Caco-2 (cell line): ENCODE measurements at regions not wholly inside any gene's neighbourhood (a gene's known extent, or its start where the extent isn't known, plus 50 kb on each side); places are given as distances from the start of the nearest gene placed in this dataset.

ENCODE experiments used
- BruUV-seq: library from RNA; stranded (reverse); fragments of 400-500 nt; replicated peaks from 2 replicates; lab custom pipeline; 2021; lab: Mats Ljungman, UMichigan
- CTCF ChIA-PET: fragments of 300-600 bp; sonication (Branson Sonifier 250); formaldehyde crosslinking; loops from one replicate; lab custom pipeline; 2022; ENCODE audit warnings: antibody characterized with exemption; lab: Charles Lee
- POLR2A ChIA-PET: fragments of 300-600 bp; sonication (Branson Sonifier 250); formaldehyde crosslinking; loops from one replicate; lab custom pipeline; 2022; ENCODE audit warnings: antibody characterized with exemption; lab: Charles Lee
- DNase-seq, 2 experiments: peaks; one replicate each; pipeline versions ENCODE4 v3.0.0 to v3.0.0-alpha.2; 2020 to 2022
- H3K27me3 ChIP-seq: replicated peaks from 2 replicates; pipeline ENCODE4 v1.6.0; 2011; ENCODE audit warnings: low read length; ENCODE audit not compliant: control insufficient read depth, insufficient read depth
- H3K36me3 ChIP-seq: 2 replicates; pipeline ENCODE4 v1.5.1; 2011; ENCODE audit warnings: low read length; ENCODE audit not compliant: control insufficient read depth, insufficient read depth
- H3K4me1 ChIP-seq: fragments of 250-450 bp; sonication (Bioruptor Pico); 2 replicates; pipeline ENCODE4 v1.5.1; 2020; ENCODE audit warnings: mild to moderate bottlenecking
- H3K4me3 ChIP-seq: 2 replicates; pipeline ENCODE4 v1.5.1; 2011; ENCODE audit warnings: low read depth, mild to moderate bottlenecking, control low read depth, low read length
- H3K9me3 ChIP-seq: fragments of 250-450 bp; sonication (Bioruptor Pico); 2 replicates; pipeline ENCODE4 v1.5.1; 2020; ENCODE audit warnings: mild to moderate bottlenecking, moderate library complexity
- H3K27ac Mint-ChIP-seq: one replicate; pipeline ENCODE4 v1.8.0; 2022; ENCODE audit warnings: mixed read lengths; ENCODE audit not compliant: unreplicated experiment
- H3K27me3 Mint-ChIP-seq: one replicate; pipeline ENCODE4 v1.8.0; 2022; ENCODE audit warnings: mixed read lengths; ENCODE audit not compliant: insufficient read depth, unreplicated experiment
- H3K36me3 Mint-ChIP-seq: one replicate; pipeline ENCODE4 v1.8.0; 2022; ENCODE audit warnings: mild to moderate bottlenecking, mixed read lengths; ENCODE audit not compliant: insufficient read depth, unreplicated experiment
- H3K4me1 Mint-ChIP-seq: one replicate; pipeline ENCODE4 v1.8.0; 2022; ENCODE audit warnings: low read depth, mixed read lengths; ENCODE audit not compliant: unreplicated experiment
- H3K4me3 Mint-ChIP-seq: one replicate; pipeline ENCODE4 v1.8.0; 2022; ENCODE audit warnings: mild to moderate bottlenecking, moderate library complexity, mixed read lengths; ENCODE audit not compliant: unreplicated experiment
- H3K9me3 Mint-ChIP-seq: one replicate; pipeline ENCODE4 v1.8.0; 2022; ENCODE audit warnings: mixed read lengths; ENCODE audit not compliant: unreplicated experiment
- CTCF ChIP-seq, 2 experiments: fragments of 200-600 bp in 1 of 2; IDR thresholded peaks; 1 replicate in 1 of 2; 2 replicates in 1 of 2; pipeline versions ENCODE4 v1.5.1 to v1.8.0; 2011 to 2022; ENCODE audit warnings: antibody characterized with exemption in 1 of 2, control low read depth in 1 of 2, inconsistent platforms in 1 of 2, low read depth in 1 of 2, low read length in 1 of 2, mild to moderate bottlenecking in 1 of 2, moderate library complexity in 1 of 2; ENCODE audit not compliant: insufficient read depth in 1 of 2, severe bottlenecking in 1 of 2, unreplicated experiment in 1 of 2
- intact Hi-C: fragments of 100-400 bp; cut with micrococcal nuclease; formaldehyde crosslinking; loops from one replicate; pipeline ENCODE4 v1.10.0; 2022; ENCODE audit not compliant: unreplicated experiment

GRCh38 chr3:81938681-81939080 lies 177.2 kb upstream of the GBE1 start:
- Histone ChIP-seq H3K4me1 (no peaks in the 10 kb centered on the region), H3K36me3 (no peaks in the 10 kb centered on the region), H3K9me3 (0 out of 2 replicates have a peak, but pooled peaks cover 3% of the 10 kb centered on the region), H3K27me3 (no peaks in the 10 kb centered on the region), H3K4me3 (no peak overlapping the region)
- intact Hi-C loops: no loop called here
- no peak for TF ChIP-seq CTCF (IDR thresholded peaks at IDR 0.05; ENCODE audit: insufficient read depth in 1 of 2, low read depth in 1 of 2, low read length in 1 of 2, severe bottlenecking in 1 of 2, unreplicated experiment in 1 of 2)
- Mint-ChIP-seq H3K27me3 (peaks cover 6% of the 10 kb centered on the region), H3K27ac (no peak overlapping the region), H3K4me1 (no peaks in the 10 kb centered on the region), H3K9me3 (no peaks in the 10 kb centered on the region), H3K36me3 (no peaks in the 10 kb centered on the region), H3K4me3 (no peak overlapping the region)
- BruUV-seq: no TSS peak
- ChIA-PET POLR2A (no interaction called here), CTCF (no interaction called here)
- no peak for DNase-seq

- DNase-seq: no peak
- BruUV-seq: no TSS peak
- no peak for TF ChIP-seq CTCF (IDR thresholded peaks at IDR 0.05; ENCODE audit: insufficient read depth in 1 of 2, low read depth in 1 of 2, low read length in 1 of 2, severe bottlenecking in 1 of 2, unreplicated experiment in 1 of 2)
- H3K27me3 Mint-ChIP-seq: peaks cover 11% of the 10 kb centered on the region
- Histone ChIP-seq H3K27me3 (no peaks in the 10 kb centered on the region), H3K36me3 (no peaks in the 10 kb centered on the region), H3K9me3 (0 out of 2 replicates have a peak, but pooled peaks cover 2% of the 10 kb centered on the region), H3K4me3 (no peak overlapping the region), H3K4me1 (no peaks in the 10 kb centered on the region)
- no peak overlapping the region for H3K4me3 Mint-ChIP-seq
- no peak overlapping the region for H3K27ac Mint-ChIP-seq
- ChIA-PET POLR2A (no interaction called here), CTCF (no interaction called here)
- no peaks in the 10 kb centered on the region for H3K4me1 Mint-ChIP-seq
- no peaks in the 10 kb centered on the region for H3K9me3 Mint-ChIP-seq
- intact Hi-C loops: no loop called here
- no peaks in the 10 kb centered on the region for H3K36me3 Mint-ChIP-seq
Measured at GRCh38 chr3:81936817-81937216, 175.4 kb upstream of the GBE1 start.

GRCh38 chr3:81932681-81933080 lies 171.2 kb upstream of the GBE1 start:
- Histone ChIP-seq H3K27me3 (no peaks in the 10 kb centered on the region), H3K4me3 (no peak overlapping the region), H3K4me1 (no peaks in the 10 kb centered on the region), H3K9me3 (no peaks in the 10 kb centered on the region), H3K36me3 (no peaks in the 10 kb centered on the region)
- CTCF ChIA-PET: no interaction called here
- no peak overlapping the region for H3K27ac Mint-ChIP-seq
- H3K36me3 Mint-ChIP-seq: no peaks in the 10 kb centered on the region
- H3K27me3 Mint-ChIP-seq: peaks cover 14% of the 10 kb centered on the region
- H3K4me1 Mint-ChIP-seq: no peaks in the 10 kb centered on the region
- no peak for DNase-seq
- intact Hi-C loops: no loop called here
- POLR2A ChIA-PET: no interaction called here
- no peak for TF ChIP-seq CTCF (IDR thresholded peaks at IDR 0.05; ENCODE audit: insufficient read depth in 1 of 2, low read depth in 1 of 2, low read length in 1 of 2, severe bottlenecking in 1 of 2, unreplicated experiment in 1 of 2)
- BruUV-seq: no TSS peak
- H3K4me3 Mint-ChIP-seq: no peak overlapping the region
- H3K9me3 Mint-ChIP-seq: no peaks in the 10 kb centered on the region
